ENCODE measurements at regions not wholly inside any gene's neighbourhood (a gene's known extent, or its start where the extent isn't known, plus 50 kb on each side); places are given as distances from the start of the nearest gene placed in this dataset.

DNA sequence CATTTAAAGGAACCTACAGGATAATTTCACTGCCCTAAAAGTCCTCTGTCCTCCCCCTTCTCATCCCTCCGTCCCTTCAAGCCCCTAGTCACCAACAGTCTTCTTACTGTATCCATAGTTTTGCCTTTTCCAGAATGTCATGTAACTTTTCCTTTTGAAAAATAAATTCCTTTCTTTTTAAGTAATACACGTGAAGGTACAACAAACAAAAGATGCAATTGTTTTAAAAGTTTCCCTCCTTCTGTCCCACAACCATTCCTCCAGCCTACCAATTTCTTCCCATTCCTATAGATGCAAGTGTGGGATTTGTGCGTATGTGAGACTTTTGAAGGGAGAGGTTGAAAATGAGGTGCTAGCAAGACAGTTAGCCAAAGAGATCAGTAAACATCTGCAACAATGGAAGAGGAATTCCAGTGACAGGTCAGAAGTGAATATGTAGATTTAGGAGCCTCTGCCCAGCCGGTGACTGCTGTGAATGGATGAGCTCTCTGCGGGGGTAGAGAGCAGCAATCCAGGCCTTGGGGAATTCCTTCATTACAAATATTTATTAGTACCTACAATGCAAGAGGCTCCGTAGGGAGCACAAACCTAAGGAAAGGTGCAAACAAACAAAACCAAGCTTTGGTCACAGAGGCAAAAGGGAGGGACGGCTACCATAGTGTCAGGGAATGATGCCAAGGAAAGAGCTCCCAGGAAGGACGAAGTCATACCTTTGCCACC, 243.6 kb downstream of the SKIDA1 start:
- Histone ChIP-seq H3K9ac (ENCODE audit: low read depth, low read length) (no peak overlapping the region), H3K79me2 (ENCODE audit: insufficient read depth, low read length) (no peaks in the 10 kb centered on the region), H3K9me3 (ENCODE audit: insufficient read depth, low read length, severe bottlenecking) (no peaks in the 10 kb centered on the region), H3K27me3 (ENCODE audit: insufficient read depth, low read length, poor library complexity) (no peaks in the 10 kb centered on the region), H3K36me3 (ENCODE audit: insufficient read depth, low read length) (no peaks in the 10 kb centered on the region), H3K27ac (ENCODE audit: low read length) (no peak overlapping the region), H4K20me1 (ENCODE audit: insufficient read depth, low read length) (no peaks in the 10 kb centered on the region), H2AFZ (ENCODE audit: low read depth, low read length) (no peak overlapping the region), H3K4me2 (ENCODE audit: insufficient read depth, low read length) (no peak overlapping the region), H3K4me1 (ENCODE audit: insufficient read depth, low read length) (no peaks in the 10 kb centered on the region), H3K4me3 (ENCODE audit: low read depth in 1 of 2, low read length in 2 of 2) (no peak overlapping the region)
- DNase-seq (no peak), ATAC-seq (ENCODE audit: insufficient read depth, low read depth) (no peak)
- TF ChIP-seq, protein P1, sequence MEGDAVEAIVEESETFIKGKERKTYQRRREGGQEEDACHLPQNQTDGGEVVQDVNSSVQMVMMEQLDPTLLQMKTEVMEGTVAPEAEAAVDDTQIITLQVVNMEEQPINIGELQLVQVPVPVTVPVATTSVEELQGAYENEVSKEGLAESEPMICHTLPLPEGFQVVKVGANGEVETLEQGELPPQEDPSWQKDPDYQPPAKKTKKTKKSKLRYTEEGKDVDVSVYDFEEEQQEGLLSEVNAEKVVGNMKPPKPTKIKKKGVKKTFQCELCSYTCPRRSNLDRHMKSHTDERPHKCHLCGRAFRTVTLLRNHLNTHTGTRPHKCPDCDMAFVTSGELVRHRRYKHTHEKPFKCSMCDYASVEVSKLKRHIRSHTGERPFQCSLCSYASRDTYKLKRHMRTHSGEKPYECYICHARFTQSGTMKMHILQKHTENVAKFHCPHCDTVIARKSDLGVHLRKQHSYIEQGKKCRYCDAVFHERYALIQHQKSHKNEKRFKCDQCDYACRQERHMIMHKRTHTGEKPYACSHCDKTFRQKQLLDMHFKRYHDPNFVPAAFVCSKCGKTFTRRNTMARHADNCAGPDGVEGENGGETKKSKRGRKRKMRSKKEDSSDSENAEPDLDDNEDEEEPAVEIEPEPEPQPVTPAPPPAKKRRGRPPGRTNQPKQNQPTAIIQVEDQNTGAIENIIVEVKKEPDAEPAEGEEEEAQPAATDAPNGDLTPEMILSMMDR (IDR thresholded peaks at IDR 0.05; ENCODE audit: borderline replicate concordance, extremely low read depth, low read length, poor library complexity, severe bottlenecking), result no peak
- no peak for TF ChIP-seq EZH2 (IDR thresholded peaks at IDR 0.05; ENCODE audit: borderline replicate concordance, low read depth, low read length, severe bottlenecking)

DNA sequence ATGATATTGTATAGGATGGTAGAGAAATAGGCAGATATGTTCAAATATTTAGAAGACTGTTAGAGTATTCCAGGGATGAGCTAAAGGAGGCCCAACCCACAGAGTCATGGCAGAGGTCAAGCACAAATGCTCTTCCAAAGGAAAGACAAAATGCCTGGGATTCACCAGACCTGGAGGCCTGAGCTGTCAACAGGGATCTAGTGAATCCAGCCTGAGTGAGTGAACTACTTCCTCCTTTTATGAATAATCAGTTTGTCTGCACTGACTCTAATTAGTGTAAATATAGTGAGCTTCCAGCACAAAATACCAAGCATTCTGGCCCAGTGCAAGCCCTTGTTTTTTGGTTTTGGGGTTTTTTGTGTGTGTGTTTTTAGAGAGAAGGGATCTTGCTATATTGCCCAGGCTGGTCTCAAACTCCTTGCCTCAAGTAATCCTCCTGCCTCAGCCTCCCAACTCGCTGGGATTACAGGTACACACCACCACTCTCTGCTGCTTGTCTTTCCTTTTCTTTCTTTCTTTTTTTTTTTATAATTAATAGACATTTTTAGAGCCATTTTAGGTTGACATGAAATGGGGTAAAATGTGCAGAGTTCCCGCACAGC, 244.4 kb downstream of the SKIDA1 start:
- Histone ChIP-seq H3K9ac (ENCODE audit: low read depth, low read length) (no peak overlapping the region), H3K79me2 (ENCODE audit: insufficient read depth, low read length) (no peaks in the 10 kb centered on the region), H3K36me3 (ENCODE audit: insufficient read depth, low read length) (no peaks in the 10 kb centered on the region), H3K9me3 (ENCODE audit: insufficient read depth, low read length, severe bottlenecking) (no peaks in the 10 kb centered on the region), H3K27me3 (ENCODE audit: insufficient read depth, low read length, poor library complexity) (no peaks in the 10 kb centered on the region), H4K20me1 (ENCODE audit: insufficient read depth, low read length) (no peaks in the 10 kb centered on the region), H3K4me3 (ENCODE audit: low read depth in 1 of 2, low read length in 2 of 2) (no peak overlapping the region), H2AFZ (ENCODE audit: low read depth, low read length) (no peak overlapping the region), H3K4me2 (ENCODE audit: insufficient read depth, low read length) (no peak overlapping the region), H3K27ac (ENCODE audit: low read length) (no peak overlapping the region), H3K4me1 (ENCODE audit: insufficient read depth, low read length) (no peaks in the 10 kb centered on the region)
- DNase-seq, result no peak
- no peak for ATAC-seq (ENCODE audit: insufficient read depth, low read depth)
- TF ChIP-seq, protein P1 (IDR thresholded peaks at IDR 0.05; ENCODE audit: borderline replicate concordance, extremely low read depth, low read length, poor library complexity, severe bottlenecking), result no peak
- TF ChIP-seq EZH2 (IDR thresholded peaks at IDR 0.05; ENCODE audit: borderline replicate concordance, low read depth, low read length, severe bottlenecking), result no peak

DNA sequence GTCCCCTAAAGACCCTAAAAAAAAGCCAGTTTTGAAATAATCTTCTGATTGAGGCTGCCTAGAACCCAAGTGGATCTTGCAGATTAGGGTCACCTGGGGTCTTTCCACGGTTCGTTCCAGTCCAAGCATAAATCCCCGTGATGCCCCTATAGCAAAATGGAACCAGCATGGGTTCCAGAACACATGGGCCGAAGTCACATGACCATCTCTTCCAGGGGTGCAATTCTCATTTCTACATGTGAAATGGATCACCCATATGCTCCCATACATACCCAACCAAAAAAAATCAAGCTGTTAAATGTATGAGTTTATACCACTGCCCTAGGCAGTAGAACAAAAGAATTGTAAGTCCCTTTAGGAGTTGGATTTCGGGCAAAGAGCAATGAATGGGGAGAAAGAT, 245.4 kb downstream of the SKIDA1 start:
- Histone ChIP-seq H3K9ac (ENCODE audit: low read depth, low read length) (no peak overlapping the region), H4K20me1 (ENCODE audit: insufficient read depth, low read length) (no peaks in the 10 kb centered on the region), H3K4me3 (ENCODE audit: low read depth in 1 of 2, low read length in 2 of 2) (no peak overlapping the region), H3K9me3 (ENCODE audit: insufficient read depth, low read length, severe bottlenecking) (no peaks in the 10 kb centered on the region), H3K4me2 (ENCODE audit: insufficient read depth, low read length) (no peak overlapping the region), H3K36me3 (ENCODE audit: insufficient read depth, low read length) (no peaks in the 10 kb centered on the region), H2AFZ (ENCODE audit: low read depth, low read length) (no peak overlapping the region), H3K27ac (ENCODE audit: low read length) (no peak overlapping the region), H3K79me2 (ENCODE audit: insufficient read depth, low read length) (no peaks in the 10 kb centered on the region), H3K4me1 (ENCODE audit: insufficient read depth, low read length) (no peaks in the 10 kb centered on the region), H3K27me3 (ENCODE audit: insufficient read depth, low read length, poor library complexity) (no peaks in the 10 kb centered on the region)
- no peak for DNase-seq
- TF ChIP-seq, protein P1 (IDR thresholded peaks at IDR 0.05; ENCODE audit: borderline replicate concordance, extremely low read depth, low read length, poor library complexity, severe bottlenecking), result no peak
- no peak for TF ChIP-seq EZH2 (IDR thresholded peaks at IDR 0.05; ENCODE audit: borderline replicate concordance, low read depth, low read length, severe bottlenecking)
- no peak for ATAC-seq (ENCODE audit: insufficient read depth, low read depth)

Data from DND-41 (cell line).